ENCODE measurements at regions not wholly inside any gene's neighbourhood (a gene's known extent, or its start where the extent isn't known, plus 50 kb on each side); places are given as distances from the start of the nearest gene placed in this dataset.
"Not testable (repeated sequence)": the region's sequence is repeated elsewhere in the genome, so short reads cannot be mapped to it uniquely, and the experiment has no call there.

- Histone ChIP-seq H3K27ac (ENCODE audit: low read length) (no peak overlapping the region), H3K4me3 (ENCODE audit: low read length) (no peak overlapping the region), H3K27me3 (ENCODE audit: control insufficient read depth, insufficient read depth, low read length) (no peaks in the 10 kb centered on the region), H3K36me3 (ENCODE audit: control insufficient read depth, insufficient read depth, low read length) (no peaks in the 10 kb centered on the region), H3K9me3 (ENCODE audit: control insufficient read depth, insufficient read depth, low read length) (no peaks in the 10 kb centered on the region), H3K4me1 (ENCODE audit: control insufficient read depth, insufficient read depth, low read length) (no peaks in the 10 kb centered on the region)
- Mint-ChIP-seq H3K4me3 (no peak overlapping the region), H3K9me3 (peaks cover 7 to 12% of the 10 kb centered on the region in 2 donors), H3K27ac (no peak overlapping the region), H3K27me3 (ENCODE audit: low read depth in 2 of 2) (no peaks in the 10 kb centered on the region), H3K36me3 (no peaks in the 10 kb centered on the region), H3K4me1 (no peaks in the 10 kb centered on the region)
- intact Hi-C loops (cut with micrococcal nuclease), result no loop called here
- DNase-seq (no peak), ATAC-seq (no peak)
- 90% methylated on average over 4 of the region's 4 CpGs for WGBS (ENCODE audit: insufficient coverage)
- TF ChIP-seq CTCF (IDR thresholded peaks at IDR 0.05), result no peak
Measured at GRCh38 chr3:6315906-6316305, 545.0 kb upstream of the GRM7 start.

DNA sequence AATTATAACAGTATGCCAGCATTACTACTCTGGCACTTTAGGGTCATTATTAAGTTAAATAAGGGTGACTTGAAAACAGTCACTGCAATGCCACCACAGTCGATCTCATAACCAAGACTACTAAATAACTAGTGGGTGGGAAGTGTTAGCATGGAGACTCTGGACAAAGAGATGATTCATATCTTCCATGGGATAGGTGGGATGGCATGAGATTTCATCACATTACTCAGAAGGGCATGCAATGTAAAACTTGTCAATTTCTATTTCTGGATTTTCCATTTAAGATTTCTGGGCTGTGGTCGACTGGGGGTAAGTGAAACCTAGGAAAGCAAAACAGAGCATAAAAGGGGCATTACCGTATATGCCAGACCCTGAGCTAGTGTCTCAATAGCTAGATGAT is 538.9 kb upstream of the GRM7 start:
- no peak for ATAC-seq

DNA sequence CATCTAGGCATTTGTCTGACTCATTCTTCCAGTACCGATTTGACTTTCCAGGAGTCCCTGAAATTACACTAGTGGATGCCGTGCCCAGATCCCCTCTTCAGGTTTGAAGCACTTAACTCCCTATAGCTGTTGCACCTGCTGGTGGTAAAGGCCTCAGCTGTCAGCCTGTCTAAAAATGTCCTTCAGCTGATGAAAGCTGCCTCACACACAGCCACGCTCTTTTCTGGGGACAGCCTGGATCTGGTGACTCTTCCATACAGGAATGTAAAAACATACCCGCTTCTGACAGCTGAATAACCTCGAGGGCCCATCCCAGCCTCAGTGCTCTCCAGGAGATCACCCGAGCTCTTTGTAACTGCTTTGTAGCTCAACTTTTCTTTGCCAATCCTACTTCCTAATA is 534.1 kb upstream of the GRM7 start:
- WGBS (ENCODE audit: insufficient coverage), result 85% methylated on average over 6 of the region's 6 CpGs
- no peaks in the 10 kb centered on the region for H3K4me1 Mint-ChIP-seq
- DNase-seq, result no peak
- H3K4me3 Mint-ChIP-seq, result no peak overlapping the region
- Histone ChIP-seq H3K27me3 (ENCODE audit: control insufficient read depth, insufficient read depth, low read length) (no peaks in the 10 kb centered on the region), H3K36me3 (ENCODE audit: control insufficient read depth, insufficient read depth, low read length) (no peaks in the 10 kb centered on the region), H3K4me3 (ENCODE audit: low read length) (no peak overlapping the region), H3K4me1 (ENCODE audit: control insufficient read depth, insufficient read depth, low read length) (no peaks in the 10 kb centered on the region), H3K27ac (ENCODE audit: low read length) (no peak overlapping the region), H3K9me3 (ENCODE audit: control insufficient read depth, insufficient read depth, low read length) (peaks cover 3% of the 10 kb centered on the region)
- no peak for ATAC-seq
- no peaks in the 10 kb centered on the region for H3K27me3 Mint-ChIP-seq (ENCODE audit: low read depth in 2 of 2)
- no peaks in the 10 kb centered on the region for H3K36me3 Mint-ChIP-seq
- intact Hi-C loops (cut with micrococcal nuclease), result no loop called here
- TF ChIP-seq CTCF (IDR thresholded peaks at IDR 0.05), result no peak
- H3K27ac Mint-ChIP-seq, result no peak overlapping the region
- peaks cover 5 to 6% of the 10 kb centered on the region in 2 donors for H3K9me3 Mint-ChIP-seq

More for the DNA sequence above, 538.9 kb upstream of the GRM7 start:
- Mint-ChIP-seq H3K9me3 (peaks cover 4% of the 10 kb centered on the region in 2 donors), H3K27ac (no peak overlapping the region), H3K36me3 (no peaks in the 10 kb centered on the region), H3K4me1 (no peaks in the 10 kb centered on the region), H3K4me3 (no peak overlapping the region), H3K27me3 (ENCODE audit: low read depth in 2 of 2) (no peaks in the 10 kb centered on the region)
- Histone ChIP-seq H3K36me3 (ENCODE audit: control insufficient read depth, insufficient read depth, low read length) (no peaks in the 10 kb centered on the region), H3K27me3 (ENCODE audit: control insufficient read depth, insufficient read depth, low read length) (no peaks in the 10 kb centered on the region), H3K27ac (ENCODE audit: low read length) (no peak overlapping the region), H3K4me3 (ENCODE audit: low read length) (no peak overlapping the region), H3K4me1 (ENCODE audit: control insufficient read depth, insufficient read depth, low read length) (no peaks in the 10 kb centered on the region), H3K9me3 (ENCODE audit: control insufficient read depth, insufficient read depth, low read length) (no peaks in the 10 kb centered on the region)
- DNase-seq, result no peak
- WGBS (ENCODE audit: insufficient coverage), result 88% methylated on average over 2 of the region's 3 CpGs
- TF ChIP-seq CTCF (IDR thresholded peaks at IDR 0.05), result no peak
- intact Hi-C loops (cut with micrococcal nuclease), result no loop called here

- intact Hi-C loops (cut with micrococcal nuclease); H3K4me1 Mint-ChIP-seq; H3K9me3 ChIP-seq (ENCODE audit: control insufficient read depth, insufficient read depth, low read length); H3K4me3 Mint-ChIP-seq; H3K27me3 Mint-ChIP-seq (ENCODE audit: low read depth in 2 of 2); H3K27me3 ChIP-seq (ENCODE audit: control insufficient read depth, insufficient read depth, low read length); H3K4me1 ChIP-seq (ENCODE audit: control insufficient read depth, insufficient read depth, low read length); H3K27ac ChIP-seq (ENCODE audit: low read length); H3K27ac Mint-ChIP-seq; DNase-seq; H3K36me3 Mint-ChIP-seq; ATAC-seq; H3K36me3 ChIP-seq (ENCODE audit: control insufficient read depth, insufficient read depth, low read length); H3K4me3 ChIP-seq (ENCODE audit: low read length): not testable (repeated sequence)
- 97% methylated on average over 23 of the region's 24 CpGs for WGBS (ENCODE audit: insufficient coverage)
- peaks cover 13% of the 10 kb centered on the region in 2 donors for H3K9me3 Mint-ChIP-seq
Measured at GRCh38 chr3:6340980-6341325, 520.0 kb upstream of the GRM7 start.

All from natural killer cell (primary cell).